ENCODE measurements at regions not wholly inside any gene's neighbourhood (a gene's known extent, or its start where the extent isn't known, plus 50 kb on each side); places are given as distances from the start of the nearest gene placed in this dataset.
A peak's percentile ranks its signal among the peaks of the same experiment; 100 is the strongest.

DNA sequence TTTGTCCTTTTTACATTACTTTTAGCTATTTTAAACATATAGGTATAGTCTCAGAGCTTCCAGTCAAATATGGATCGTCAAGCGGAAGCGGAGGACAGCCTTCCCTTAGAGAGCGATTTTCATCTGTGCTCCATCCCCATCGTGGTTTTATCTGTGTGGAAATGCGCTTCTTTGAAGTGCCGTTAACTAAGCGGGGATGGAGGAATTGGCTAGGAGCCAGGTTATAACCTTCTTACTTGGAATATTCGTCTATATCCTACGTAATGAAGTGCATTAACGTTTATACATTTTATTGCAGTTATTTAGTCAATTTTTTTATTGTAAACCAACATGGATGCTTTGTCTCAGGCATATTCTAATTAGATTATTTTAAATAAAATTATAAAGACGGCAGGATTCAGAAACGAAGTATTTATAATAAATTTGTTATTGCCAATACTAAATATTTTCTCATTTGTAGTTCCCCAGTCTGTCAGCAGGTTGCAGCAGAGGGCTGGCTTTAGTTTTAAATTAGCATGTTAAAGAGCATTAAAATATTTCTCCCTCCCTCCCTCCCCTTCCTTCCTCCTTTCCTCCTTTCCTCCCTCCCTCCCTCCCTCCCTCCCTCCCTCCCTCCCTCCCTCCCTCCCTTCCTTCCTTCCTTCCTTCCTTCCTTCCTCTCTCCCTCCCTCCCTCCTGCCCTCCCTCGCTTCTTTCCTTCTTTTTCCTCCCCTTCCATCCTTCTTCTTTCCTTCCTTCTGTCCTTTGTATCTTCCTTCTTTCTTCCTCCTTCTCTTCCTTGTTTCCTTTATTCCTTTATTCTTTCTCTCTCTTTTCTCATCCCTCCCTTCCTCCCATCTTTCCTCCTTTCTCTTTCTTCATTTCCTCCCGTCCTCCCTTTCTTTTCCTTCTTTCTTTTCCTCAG lies 80.6 kb upstream of the DOCK10 start:
- POLR2A ChIA-PET (ENCODE audit: partially characterized antibody) = interaction anchor here (1.0 kb wide), 1 partner anchor 70 kb away, joined by 3 read pairs; no protein-coding TSS in a partner anchor
- intact Hi-C loops (cut with micrococcal nuclease) = loop anchor here (2.0 to 5.0 kb wide), 2 partner anchors 81 to 120 kb away; partner anchors contain the start of gene DOCK10
- peak overlapping the region in 2 of 7 donors; percentile 17 to 94 for H3K27ac Mint-ChIP-seq

GRCh38 chr2:225122007-225122406 lies 79.7 kb upstream of the DOCK10 start:
- ChIA-PET POLR2A (ENCODE audit: partially characterized antibody) (interaction anchor here (1.0 kb wide), 1 partner anchor 69 kb away, joined by 3 read pairs; no protein-coding TSS in a partner anchor), CTCF (ENCODE audit: partially characterized antibody) (interaction anchor here (0.9 to 1.5 kb wide), 5 partner anchors 35 to 539 kb away, joined by 3 to 7 read pairs (median 4); no protein-coding TSS in a partner anchor)
- Mint-ChIP-seq H3K27ac (no peak overlapping the region), H3K27me3 (peaks cover 0 to 2% of the 10 kb centered on the region in 2 donors), H3K4me1 (peaks cover 0 to 8% (median 3%) of the 10 kb centered on the region in 4 donors), H3K9me3 (peaks cover 0 to 2% (median 0%) of the 10 kb centered on the region in 8 donors), H3K4me3 (no peak overlapping the region), H3K36me3 (no peaks in the 10 kb centered on the region)
- no peak for DNase-seq
- Histone ChIP-seq H3K4me3 (ENCODE audit: low read length in 2 of 2) (no peak overlapping the region), H3K36me3 (ENCODE audit: insufficient read depth, low read length) (no peaks in the 10 kb centered on the region), H3K27me3 (ENCODE audit: insufficient read depth, low read length) (no peaks in the 10 kb centered on the region), H3K9me3 (ENCODE audit: control insufficient read depth in 1 of 2, low read length in 2 of 2) (no peaks in the 10 kb centered on the region), H3K4me1 (ENCODE audit: insufficient read depth, low read length) (no peaks in the 10 kb centered on the region), H3K27ac (ENCODE audit: low read depth, low read length) (no peak overlapping the region)
- intact Hi-C loops (cut with micrococcal nuclease) = loop anchor here (2.0 to 5.0 kb wide), 2 partner anchors 80 to 119 kb away; partner anchors contain the start of gene DOCK10

More for the DNA sequence above, 80.6 kb upstream of the DOCK10 start:
- no peaks in the 10 kb centered on the region for H3K36me3 ChIP-seq (ENCODE audit: insufficient read depth, low read length)
- CTCF ChIA-PET (ENCODE audit: partially characterized antibody) = interaction anchor here (0.9 to 1.5 kb wide), 6 partner anchors 36 to 538 kb away, joined by 3 to 7 read pairs (median 4); no protein-coding TSS in a partner anchor
- peaks cover 0 to 4% (median 3%) of the 10 kb centered on the region in 4 donors for H3K4me1 Mint-ChIP-seq
- H3K9me3 ChIP-seq (ENCODE audit: control insufficient read depth in 1 of 2, low read length in 2 of 2) = no peaks in the 10 kb centered on the region
- no peaks in the 10 kb centered on the region for H3K4me1 ChIP-seq (ENCODE audit: insufficient read depth, low read length)
- H3K4me3 Mint-ChIP-seq = no peak overlapping the region
- H3K27me3 ChIP-seq (ENCODE audit: insufficient read depth, low read length) = no peaks in the 10 kb centered on the region
- no peak overlapping the region for H3K4me3 ChIP-seq (ENCODE audit: low read length in 2 of 2)
- H3K36me3 Mint-ChIP-seq = peaks cover 0 to 3% of the 10 kb centered on the region in 2 donors
- DNase-seq = peak in 4 of 5 donors; percentile 3 to 18 (median 12)
- peaks cover 0 to 7% (median 0%) of the 10 kb centered on the region in 8 donors for H3K9me3 Mint-ChIP-seq
- H3K27ac ChIP-seq (ENCODE audit: low read depth, low read length) = no peak overlapping the region
- peaks cover 0 to 9% of the 10 kb centered on the region in 2 donors for H3K27me3 Mint-ChIP-seq

DNA sequence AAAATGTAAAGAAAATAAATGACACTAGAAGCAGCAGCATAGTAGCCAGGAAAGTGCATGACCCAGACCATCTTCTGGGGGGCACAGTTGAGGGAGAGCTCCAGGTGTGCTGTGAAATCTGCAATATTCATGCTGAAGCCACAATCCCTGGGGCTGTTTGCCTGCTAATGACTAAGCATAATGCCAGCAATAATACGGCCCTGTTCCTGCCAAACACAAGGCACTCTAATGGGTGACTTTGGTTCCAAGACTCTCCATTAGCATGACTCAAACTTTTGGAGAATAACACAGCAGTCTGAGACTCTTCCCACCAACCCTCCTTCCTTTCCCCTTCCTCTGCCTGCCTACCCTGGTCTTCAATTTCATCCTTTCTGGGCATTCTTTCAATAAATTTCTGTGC lies 77.9 kb upstream of the DOCK10 start:
- no peak overlapping the region for H3K27ac Mint-ChIP-seq
- CTCF ChIA-PET (ENCODE audit: partially characterized antibody) = no interaction called here
- H3K4me1 Mint-ChIP-seq = peaks cover 0 to 8% (median 6%) of the 10 kb centered on the region in 4 donors
- intact Hi-C loops (cut with micrococcal nuclease) = loop anchor here (5.0 kb wide), 1 partner anchor 78 kb away; the partner anchor contains the start of gene DOCK10
- no peak for DNase-seq
- H3K4me3 ChIP-seq (ENCODE audit: low read length in 2 of 2) = no peak overlapping the region
- H3K27me3 Mint-ChIP-seq = no peaks in the 10 kb centered on the region
- POLR2A ChIA-PET (ENCODE audit: partially characterized antibody) = no interaction called here
- no peaks in the 10 kb centered on the region for H3K9me3 ChIP-seq (ENCODE audit: control insufficient read depth in 1 of 2, low read length in 2 of 2)
- no peaks in the 10 kb centered on the region for H3K36me3 Mint-ChIP-seq
- H3K4me1 ChIP-seq (ENCODE audit: insufficient read depth, low read length) = no peaks in the 10 kb centered on the region
- no peaks in the 10 kb centered on the region for H3K27me3 ChIP-seq (ENCODE audit: insufficient read depth, low read length)
- no peak overlapping the region for H3K4me3 Mint-ChIP-seq
- H3K36me3 ChIP-seq (ENCODE audit: insufficient read depth, low read length) = no peaks in the 10 kb centered on the region
- no peak overlapping the region for H3K27ac ChIP-seq (ENCODE audit: low read depth, low read length)
- H3K9me3 Mint-ChIP-seq = peaks cover 0 to 2% (median 0%) of the 10 kb centered on the region in 8 donors

GRCh38 chr2:225117051-225117716 lies 74.9 kb upstream of the DOCK10 start:
- H3K4me3 Mint-ChIP-seq = no peak overlapping the region
- no peaks in the 10 kb centered on the region for H3K9me3 Mint-ChIP-seq
- H3K4me1 ChIP-seq (ENCODE audit: insufficient read depth, low read length) = no peaks in the 10 kb centered on the region
- no peaks in the 10 kb centered on the region for H3K27me3 Mint-ChIP-seq
- peaks cover 0 to 5% (median 2%) of the 10 kb centered on the region in 4 donors for H3K4me1 Mint-ChIP-seq
- no peak overlapping the region for H3K27ac ChIP-seq (ENCODE audit: low read depth, low read length)
- H3K27ac Mint-ChIP-seq = peak overlapping the region in 1 of 7 donors; percentile 31
- intact Hi-C loops (cut with micrococcal nuclease) = no loop called here
- H3K36me3 ChIP-seq (ENCODE audit: insufficient read depth, low read length) = no peaks in the 10 kb centered on the region
- no peak overlapping the region for H3K4me3 ChIP-seq (ENCODE audit: low read length in 2 of 2)
- ChIA-PET CTCF (ENCODE audit: partially characterized antibody) (no interaction called here), POLR2A (ENCODE audit: partially characterized antibody) (no interaction called here)
- H3K9me3 ChIP-seq (ENCODE audit: control insufficient read depth in 1 of 2, low read length in 2 of 2) = no peaks in the 10 kb centered on the region
- H3K36me3 Mint-ChIP-seq = no peaks in the 10 kb centered on the region
- DNase-seq = no peak
- no peaks in the 10 kb centered on the region for H3K27me3 ChIP-seq (ENCODE audit: insufficient read depth, low read length)

GRCh38 chr2:225114786-225115323 lies 72.6 kb upstream of the DOCK10 start:
- Histone ChIP-seq H3K9me3 (ENCODE audit: control insufficient read depth in 1 of 2, low read length in 2 of 2) (no peaks in the 10 kb centered on the region), H3K4me3 (ENCODE audit: low read length in 2 of 2) (no peak overlapping the region), H3K4me1 (ENCODE audit: insufficient read depth, low read length) (no peaks in the 10 kb centered on the region), H3K27me3 (ENCODE audit: insufficient read depth, low read length) (no peaks in the 10 kb centered on the region), H3K36me3 (ENCODE audit: insufficient read depth, low read length) (no peaks in the 10 kb centered on the region), H3K27ac (ENCODE audit: low read depth, low read length) (no peak overlapping the region)
- no peak overlapping the region for H3K4me3 Mint-ChIP-seq
- intact Hi-C loops (cut with micrococcal nuclease) = no loop called here
- H3K4me1 Mint-ChIP-seq = peaks cover 0 to 5% (median 2%) of the 10 kb centered on the region in 4 donors
- H3K27me3 Mint-ChIP-seq = no peaks in the 10 kb centered on the region
- H3K36me3 Mint-ChIP-seq = no peaks in the 10 kb centered on the region
- no peak for DNase-seq
- H3K9me3 Mint-ChIP-seq = no peaks in the 10 kb centered on the region
- POLR2A ChIA-PET (ENCODE audit: partially characterized antibody) = no interaction called here
- CTCF ChIA-PET (ENCODE audit: partially characterized antibody) = interaction anchor here (0.9 to 1.9 kb wide), 3 partner anchors 10 to 112 kb away, joined by 3 to 4 read pairs (median 3); no protein-coding TSS in a partner anchor
- peak overlapping the region in 1 of 7 donors; percentile 78 for H3K27ac Mint-ChIP-seq

- Histone ChIP-seq H3K4me3 (ENCODE audit: low read length in 2 of 2) (no peak overlapping the region), H3K36me3 (ENCODE audit: insufficient read depth, low read length) (no peaks in the 10 kb centered on the region), H3K4me1 (ENCODE audit: insufficient read depth, low read length) (no peaks in the 10 kb centered on the region), H3K9me3 (ENCODE audit: control insufficient read depth in 1 of 2, low read length in 2 of 2) (no peaks in the 10 kb centered on the region), H3K27ac (ENCODE audit: low read depth, low read length) (no peak overlapping the region), H3K27me3 (ENCODE audit: insufficient read depth, low read length) (no peaks in the 10 kb centered on the region)
- POLR2A ChIA-PET (ENCODE audit: partially characterized antibody) = no interaction called here
- no peaks in the 10 kb centered on the region for H3K36me3 Mint-ChIP-seq
- no peaks in the 10 kb centered on the region for H3K27me3 Mint-ChIP-seq
- no peak overlapping the region for H3K4me3 Mint-ChIP-seq
- H3K4me1 Mint-ChIP-seq = peaks cover 0 to 5% (median 2%) of the 10 kb centered on the region in 4 donors
- H3K9me3 Mint-ChIP-seq = no peaks in the 10 kb centered on the region
- no peak overlapping the region for H3K27ac Mint-ChIP-seq
- no peak for DNase-seq
- intact Hi-C loops (cut with micrococcal nuclease) = no loop called here
- CTCF ChIA-PET (ENCODE audit: partially characterized antibody) = no interaction called here
Measured at GRCh38 chr2:225113371-225114015, 71.2 kb upstream of the DOCK10 start.

All from CD4-positive, alpha-beta memory T cell (primary cell).